Mesenchymal stem cell (in vitro differentiated cells and primary cell): ENCODE measurements at regions not wholly inside any gene's neighbourhood (a gene's known extent, or its start where the extent isn't known, plus 50 kb on each side); places are given as distances from the start of the nearest gene placed in this dataset.
A peak's percentile ranks its signal among the peaks of the same experiment; 100 is the strongest.

Experiments
- DNase-seq: peaks from one replicate; pipeline ENCODE4 v3.0.0-alpha.2; 2013
- H2AFZ ChIP-seq: one replicate; pipeline ENCODE4 v1.6.1; 2013; ENCODE audit warnings: low read depth, mild to moderate bottlenecking, control low read depth, inconsistent platforms, low read length, moderate library complexity
- H2AK5ac ChIP-seq: 2 replicates; pipeline ENCODE4 v1.6.1; 2013; ENCODE audit warnings: low read length, moderate library complexity, mild to moderate bottlenecking, inconsistent platforms; ENCODE audit not compliant: severe bottlenecking
- H2BK120ac ChIP-seq: one replicate; pipeline ENCODE4 v1.6.1; 2013; ENCODE audit warnings: low read depth, mild to moderate bottlenecking, inconsistent platforms, low read length, moderate library complexity
- H2BK12ac ChIP-seq, 2 experiments: one replicate each; pipeline ENCODE4 v1.6.1; 2013; ENCODE audit warnings: inconsistent platforms in 2 of 2, low read length in 2 of 2, mild to moderate bottlenecking in 2 of 2, moderate library complexity in 2 of 2, control low read depth in 1 of 2
- H2BK15ac ChIP-seq: one replicate; pipeline ENCODE4 v1.6.1; 2013; ENCODE audit warnings: mild to moderate bottlenecking, low read depth, inconsistent platforms; ENCODE audit not compliant: poor library complexity, severe bottlenecking
- H2BK5ac ChIP-seq: 2 replicates; pipeline ENCODE4 v1.6.1; 2013; ENCODE audit warnings: low read depth, mild to moderate bottlenecking, low read length, control low read depth, inconsistent platforms; ENCODE audit not compliant: poor library complexity, severe bottlenecking
- H3K14ac ChIP-seq, 2 experiments: one replicate each; pipeline ENCODE4 v1.6.1; 2013; ENCODE audit warnings: inconsistent platforms in 2 of 2, low read length in 2 of 2, control low read depth in 1 of 2, mild to moderate bottlenecking in 1 of 2, moderate library complexity in 1 of 2
- H3K18ac ChIP-seq, 2 experiments: one replicate each; pipeline ENCODE4 v1.6.1; 2013; ENCODE audit warnings: inconsistent platforms in 2 of 2, low read length in 2 of 2, control low read depth in 1 of 2, low read depth in 1 of 2, mild to moderate bottlenecking in 1 of 2
- H3K23ac ChIP-seq, 2 experiments: one replicate each; pipeline ENCODE4 v1.6.1; 2013; ENCODE audit warnings: inconsistent platforms in 2 of 2, low read length in 2 of 2, mild to moderate bottlenecking in 2 of 2, moderate library complexity in 2 of 2, control low read depth in 1 of 2
- H3K27ac ChIP-seq: 2 replicates; pipeline ENCODE4 v1.5.1; 2013; ENCODE audit warnings: mild to moderate bottlenecking, moderate library complexity, low read length, control low read depth, inconsistent platforms; ENCODE audit not compliant: poor library complexity, severe bottlenecking
- H3K27me3 ChIP-seq, 2 experiments: 2 replicates each; pipeline versions ENCODE4 v1.6.1 to v1.7.0; 2013; ENCODE audit warnings: low read length in 2 of 2, mild to moderate bottlenecking in 2 of 2, moderate library complexity in 2 of 2, control low read depth in 1 of 2, inconsistent platforms in 1 of 2; ENCODE audit not compliant: control insufficient read depth in 1 of 2, insufficient read depth in 1 of 2
- H3K36me3 ChIP-seq, 2 experiments: 2 replicates each; pipeline versions ENCODE4 v1.6.1 to v1.7.0; 2013; ENCODE audit warnings: low read length in 2 of 2, control low read depth in 1 of 2, inconsistent platforms in 1 of 2, low read depth in 1 of 2, mild to moderate bottlenecking in 1 of 2; ENCODE audit not compliant: insufficient read depth in 2 of 2, control insufficient read depth in 1 of 2
- H3K4ac ChIP-seq, 2 experiments: one replicate each; pipeline ENCODE4 v1.6.1; 2013; ENCODE audit warnings: inconsistent platforms in 2 of 2, low read length in 2 of 2, mild to moderate bottlenecking in 2 of 2, moderate library complexity in 2 of 2, control low read depth in 1 of 2, low read depth in 1 of 2
- H3K4me1 ChIP-seq: 2 replicates; pipeline ENCODE4 v1.6.1; 2013; ENCODE audit warnings: low read depth, low read length, control low read depth; ENCODE audit not compliant: control insufficient read depth, insufficient read depth
- H3K4me2 ChIP-seq: 2 replicates; pipeline ENCODE4 v1.6.1; 2013; ENCODE audit warnings: low read length, mild to moderate bottlenecking, inconsistent platforms; ENCODE audit not compliant: poor library complexity, severe bottlenecking
- H3K4me3 ChIP-seq, 2 experiments: 2 replicates each; pipeline versions ENCODE4 v1.5.1 to v1.7.0; 2013; ENCODE audit warnings: low read length in 2 of 2, mild to moderate bottlenecking in 2 of 2, control low read depth in 1 of 2, low read depth in 1 of 2; ENCODE audit not compliant: insufficient read depth in 1 of 2
- H3K79me1 ChIP-seq: replicated peaks from 2 replicates; pipeline ENCODE4 v1.6.1; 2013; ENCODE audit warnings: mild to moderate bottlenecking, control low read depth, low read length, inconsistent platforms; ENCODE audit not compliant: poor library complexity, severe bottlenecking
- H3K9ac ChIP-seq: 2 replicates; pipeline ENCODE4 v1.7.0; 2013; ENCODE audit warnings: mild to moderate bottlenecking, low read length, moderate library complexity
- H3K9me3 ChIP-seq: 2 replicates; pipeline ENCODE4 v1.7.0; 2013; ENCODE audit warnings: mild to moderate bottlenecking, low read length; ENCODE audit not compliant: control insufficient read depth
- H4K8ac ChIP-seq: one replicate; pipeline ENCODE4 v1.6.1; 2013; ENCODE audit warnings: inconsistent platforms, mild to moderate bottlenecking, low read length, moderate library complexity
- H4K91ac ChIP-seq: one replicate; pipeline ENCODE4 v1.6.1; 2013; ENCODE audit warnings: mild to moderate bottlenecking, low read length, inconsistent platforms
- WGBS: methylation state at CpG from one replicate; pipeline ENCODE4 v1.1.7; 2013; ENCODE audit warnings: mixed read lengths; 5-methylcytosine and 5-hydroxymethylcytosine counted together

DNA sequence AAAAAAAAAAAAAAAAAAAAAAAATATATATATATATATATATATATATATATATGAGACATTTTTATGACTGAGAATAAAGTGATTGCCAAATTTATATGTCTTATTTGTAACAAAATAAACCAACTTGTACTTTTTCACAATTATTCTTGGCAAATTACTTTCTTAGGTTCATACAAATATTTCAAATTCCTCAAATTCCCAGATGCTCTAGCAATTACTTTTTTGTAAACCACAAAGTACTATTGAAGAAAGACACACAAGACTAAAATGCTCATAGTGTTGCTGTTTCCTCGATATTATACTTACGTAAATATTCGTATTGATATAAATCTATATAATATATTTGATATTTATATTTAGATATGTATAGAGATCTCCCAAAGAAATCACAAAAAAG, 390.0 kb downstream of the FAT4 start:
- Histone ChIP-seq H4K91ac (no peak overlapping the region), H3K14ac (no peak overlapping the region), H2BK120ac (no peak overlapping the region), H2BK15ac (no peak overlapping the region), H2AK5ac (no peak overlapping the region), H3K27ac (no peak overlapping the region), H3K4me1 (peaks cover 2% of the 10 kb centered on the region), H3K23ac (no peak overlapping the region), H3K27me3 (no peaks in the 10 kb centered on the region), H3K79me1 (no peaks in the 10 kb centered on the region), H3K9me3 (no peaks in the 10 kb centered on the region), H2AFZ (no peak overlapping the region), H2BK5ac (no peak overlapping the region), H3K36me3 (no peaks in the 10 kb centered on the region), H4K8ac (no peak overlapping the region), H3K4me3 (no peak overlapping the region), H3K4me2 (no peak overlapping the region), H3K4ac (no peak overlapping the region), H3K9ac (no peak overlapping the region), H2BK12ac (no peak overlapping the region), H3K18ac (no peak overlapping the region)
- WGBS, result no CpG with 5 or more reads among the region's 3 CpGs
- no peak for DNase-seq

DNA sequence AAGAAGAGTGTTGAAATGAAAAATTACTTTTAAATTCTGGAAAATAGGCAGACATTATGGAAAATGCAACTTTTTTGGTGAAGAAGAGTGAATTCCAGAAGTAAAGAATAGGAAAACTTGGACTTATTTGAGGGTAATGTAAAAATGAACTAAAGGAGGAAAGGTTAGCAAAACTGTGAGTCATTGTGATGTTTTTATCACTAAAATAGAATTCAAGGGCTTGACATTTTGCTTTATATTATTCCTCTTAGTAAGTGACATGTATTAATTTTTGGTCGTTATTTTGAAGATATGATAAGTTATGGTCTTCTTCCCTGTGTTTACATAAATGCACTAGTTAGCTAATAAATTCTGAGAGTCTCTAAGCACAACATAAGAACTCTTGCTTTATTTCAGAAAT, 390.9 kb downstream of the FAT4 start:
- H3K79me1 ChIP-seq, result no peaks in the 10 kb centered on the region

GRCh38 chr4:125707397-125707796, 392.6 kb downstream of the FAT4 start:
- H4K8ac ChIP-seq, result no peak overlapping the region
- H3K79me1 ChIP-seq, result no peaks in the 10 kb centered on the region
- H3K4me3 ChIP-seq, result no peak overlapping the region
- no peak overlapping the region for H3K23ac ChIP-seq
- peak overlapping the region in 1 of 2 experiments; percentile 8 for H3K18ac ChIP-seq
- H2BK5ac ChIP-seq, result no peak overlapping the region
- no peaks in the 10 kb centered on the region for H3K36me3 ChIP-seq
- peaks cover 2% of the 10 kb centered on the region for H3K4me1 ChIP-seq
- no peak overlapping the region for H3K27ac ChIP-seq
- DNase-seq, result no peak
- WGBS, result 99% methylated on average over 17 of the region's 17 CpGs
- no peak overlapping the region for H2BK15ac ChIP-seq
- H2AK5ac ChIP-seq, result no peak overlapping the region
- H2BK120ac ChIP-seq, result no peak overlapping the region
- H3K4me2 ChIP-seq, result no peak overlapping the region
- H2AFZ ChIP-seq, result no peak overlapping the region
- H3K14ac ChIP-seq, result no peak overlapping the region
- no peak overlapping the region for H3K9ac ChIP-seq
- no peak overlapping the region for H4K91ac ChIP-seq
- H2BK12ac ChIP-seq, result no peak overlapping the region
- H3K4ac ChIP-seq, result no peak overlapping the region
- no peaks in the 10 kb centered on the region for H3K9me3 ChIP-seq
- H3K27me3 ChIP-seq, result no peaks in the 10 kb centered on the region

More for the DNA sequence above, 390.9 kb downstream of the FAT4 start:
- Histone ChIP-seq H3K27ac (no peak overlapping the region), H2BK15ac (no peak overlapping the region), H3K4me3 (no peak overlapping the region), H2AFZ (no peak overlapping the region), H2BK5ac (no peak overlapping the region), H3K4me1 (peaks cover 2% of the 10 kb centered on the region), H2BK120ac (no peak overlapping the region), H3K36me3 (no peaks in the 10 kb centered on the region), H3K4me2 (no peak overlapping the region), H3K4ac (no peak overlapping the region), H4K91ac (no peak overlapping the region), H3K27me3 (no peaks in the 10 kb centered on the region), H3K9ac (no peak overlapping the region), H3K9me3 (no peaks in the 10 kb centered on the region), H4K8ac (no peak overlapping the region), H2BK12ac (no peak overlapping the region), H3K23ac (no peak overlapping the region), H3K18ac (no peak overlapping the region), H2AK5ac (no peak overlapping the region), H3K14ac (no peak overlapping the region)
- WGBS, result no CpG with 5 or more reads among the region's 1 CpG
- no peak for DNase-seq

DNA sequence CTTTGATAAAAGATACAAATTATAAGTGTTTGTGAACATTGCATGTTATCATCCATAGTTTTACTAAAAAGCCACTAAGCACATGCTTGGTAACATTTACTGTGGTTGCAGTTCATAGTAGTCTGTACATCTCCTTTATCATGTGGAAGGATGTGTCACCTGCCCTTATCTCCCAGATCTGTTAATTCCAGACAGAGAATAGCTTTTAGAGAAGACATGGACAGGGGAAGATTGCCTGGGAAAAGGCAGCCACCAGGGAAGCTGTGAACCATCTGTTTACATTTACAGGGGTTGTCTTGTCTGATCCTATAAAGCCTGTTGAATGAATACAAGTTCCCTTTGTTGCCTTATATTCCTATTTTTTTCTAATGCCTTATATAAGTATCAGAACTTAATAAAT, 396.0 kb downstream of the FAT4 start:
- H3K23ac ChIP-seq, result no peak overlapping the region
- no peaks in the 10 kb centered on the region for H3K4me1 ChIP-seq
- peak overlapping the region in 1 of 2 experiments; percentile 24 for H3K18ac ChIP-seq
- no peak overlapping the region for H3K9ac ChIP-seq
- H2AK5ac ChIP-seq, result no peak overlapping the region
- H3K27ac ChIP-seq, result no peak overlapping the region
- H2AFZ ChIP-seq, result no peak overlapping the region
- H3K4me3 ChIP-seq, result no peak overlapping the region
- H3K4me2 ChIP-seq, result no peak overlapping the region
- H3K14ac ChIP-seq, result no peak overlapping the region
- H4K8ac ChIP-seq, result no peak overlapping the region
- no peak overlapping the region for H2BK5ac ChIP-seq
- no peak overlapping the region for H2BK120ac ChIP-seq
- H3K4ac ChIP-seq, result no peak overlapping the region
- H2BK12ac ChIP-seq, result no peak overlapping the region
- no peaks in the 10 kb centered on the region for H3K27me3 ChIP-seq
- H3K36me3 ChIP-seq, result no peaks in the 10 kb centered on the region
- no peaks in the 10 kb centered on the region for H3K79me1 ChIP-seq
- no peaks in the 10 kb centered on the region for H3K9me3 ChIP-seq
- no peak for DNase-seq
- no peak overlapping the region for H4K91ac ChIP-seq
- no peak overlapping the region for H2BK15ac ChIP-seq
